Choroid plexus epithelial cell (primary cell): ENCODE measurements at regions not wholly inside any gene's neighbourhood (a gene's known extent, or its start where the extent isn't known, plus 50 kb on each side); places are given as distances from the start of the nearest gene placed in this dataset.
A peak's percentile ranks its signal among the peaks of the same experiment; 100 is the strongest.

Experiments used
- DNase-seq: peaks from one replicate; pipeline ENCODE4 v3.0.0-alpha.2; 2010; ENCODE audit warnings: low read depth
- H3K4me3 ChIP-seq: 2 replicates; pipeline ENCODE4 v1.5.1; 2011; ENCODE audit warnings: low read depth, mild to moderate bottlenecking, control low read depth, low read length, moderate library complexity
- CTCF ChIP-seq: conservative IDR thresholded peaks from 2 replicates; pipeline ENCODE4 v1.5.1; 2011; ENCODE audit warnings: low read depth, mild to moderate bottlenecking, control low read depth, inconsistent platforms, low read length, moderate library complexity

- no peak for DNase-seq
- TF ChIP-seq CTCF, result no peak
- H3K4me3 ChIP-seq, result no peak overlapping the region
Measured at GRCh38 chr2:21262426-21262940, 138.7 kb downstream of the TDRD15 start.

- DNase-seq, result no peak
- no peak overlapping the region for H3K4me3 ChIP-seq
- TF ChIP-seq CTCF, result no peak
Measured at GRCh38 chr2:21263622-21264021, 139.9 kb downstream of the TDRD15 start.

- no peak for TF ChIP-seq CTCF
- DNase-seq, result no peak
- H3K4me3 ChIP-seq, result no peak overlapping the region
Measured at GRCh38 chr2:21265752-21266151, 142.0 kb downstream of the TDRD15 start.

- peak; percentile 5 for DNase-seq
- no peak for TF ChIP-seq CTCF
Measured at GRCh38 chr2:21267232-21267835, 143.6 kb downstream of the TDRD15 start.

GRCh38 chr2:21268197-21268877, 144.6 kb downstream of the TDRD15 start:
- DNase-seq, result no peak
- H3K4me3 ChIP-seq, result no peak overlapping the region
- TF ChIP-seq CTCF, result no peak

More at GRCh38 chr2:21267232-21267835, 143.6 kb downstream of the TDRD15 start:
- no peak overlapping the region for H3K4me3 ChIP-seq

- no peak for DNase-seq
- H3K4me3 ChIP-seq, result no peak overlapping the region
- TF ChIP-seq CTCF, result no peak
Measured at GRCh38 chr2:21268878-21269224, 145.1 kb downstream of the TDRD15 start.

GRCh38 chr2:21269382-21269781, 145.6 kb downstream of the TDRD15 start:
- DNase-seq, result no peak
- no peak for TF ChIP-seq CTCF
- H3K4me3 ChIP-seq, result no peak overlapping the region
